HepG2 (cell line): ENCODE measurements at regions not wholly inside any gene's neighbourhood (a gene's known extent, or its start where the extent isn't known, plus 50 kb on each side); places are given as distances from the start of the nearest gene placed in this dataset.

Experiments
- GMEB2 ChIP-seq: IDR thresholded peaks from 2 replicates; pipeline ENCODE4 v1.6.1; 2016; ENCODE audit warnings: missing biosample characterization, missing genetic modification reagents, low read depth
- HDAC1 ChIP-seq: sonication (generic); formaldehyde crosslinking; IDR thresholded peaks from 2 replicates; pipeline ENCODE4 v1.5.1; 2020; ENCODE audit warnings: mild to moderate bottlenecking, missing genetic modification reagents
- KDM6A ChIP-seq: IDR thresholded peaks from 2 replicates; pipeline ENCODE4 v1.6.1; 2016; ENCODE audit warnings: low read depth
- MEF2D ChIP-seq: sonication (generic); formaldehyde crosslinking; IDR thresholded peaks from 2 replicates; pipeline ENCODE4 v1.5.1; 2020; ENCODE audit warnings: mild to moderate bottlenecking, missing genetic modification reagents
- MEIS1 ChIP-seq: sonication (generic); formaldehyde crosslinking; IDR thresholded peaks from 2 replicates; pipeline ENCODE4 v1.9.0; 2021; ENCODE audit warnings: mild to moderate bottlenecking, missing genetic modification reagents, moderate library complexity, borderline replicate concordance
- RFXANK ChIP-seq: IDR thresholded peaks from 2 replicates; pipeline ENCODE4 v1.6.1; 2016
- ZFAT ChIP-seq: sonication (generic); formaldehyde crosslinking; conservative IDR thresholded peaks from 2 replicates; pipeline ENCODE4 v1.8.1; 2023; ENCODE audit warnings: missing genetic modification reagents, inconsistent platforms
- ZIK1 ChIP-seq: sonication (generic); formaldehyde crosslinking; IDR thresholded peaks from 2 replicates; pipeline ENCODE4 v1.5.0; 2020; ENCODE audit warnings: mild to moderate bottlenecking, low read depth, missing genetic modification reagents, borderline replicate concordance
- ZNF616 ChIP-seq: sonication (generic); formaldehyde crosslinking; IDR thresholded peaks from 2 replicates; pipeline ENCODE4 v1.5.0; 2020; ENCODE audit warnings: low read depth, mild to moderate bottlenecking, missing genetic modification reagents
- ZNF710 ChIP-seq: sonication (generic); formaldehyde crosslinking; IDR thresholded peaks from 2 replicates; pipeline ENCODE4 v1.5.0; 2020; ENCODE audit warnings: mild to moderate bottlenecking, missing genetic modification reagents, borderline replicate concordance
- ZNF780A ChIP-seq: sonication (generic); formaldehyde crosslinking; IDR thresholded peaks from 2 replicates; pipeline ENCODE4 v1.8.0; 2022; ENCODE audit warnings: mild to moderate bottlenecking, missing genetic modification reagents, moderate library complexity
- TF ChIP-seq, protein P1 (sequence below): sonication (generic); formaldehyde crosslinking; IDR thresholded peaks from 2 replicates; pipeline ENCODE4 v1.5.1; 2020; ENCODE audit warnings: mild to moderate bottlenecking, missing genetic modification reagents, moderate library complexity
- TF ChIP-seq, protein P2 (sequence below): sonication (generic); formaldehyde crosslinking; IDR thresholded peaks from 2 replicates; pipeline ENCODE4; 2020; ENCODE audit warnings: missing genetic modification reagents, mild to moderate bottlenecking, borderline replicate concordance
- TF ChIP-seq, protein P3 (sequence below): sonication (generic); formaldehyde crosslinking; IDR thresholded peaks from 2 replicates; pipeline ENCODE4 v1.4.0; 2020; ENCODE audit warnings: mild to moderate bottlenecking, low read depth, missing genetic modification reagents

DNA sequence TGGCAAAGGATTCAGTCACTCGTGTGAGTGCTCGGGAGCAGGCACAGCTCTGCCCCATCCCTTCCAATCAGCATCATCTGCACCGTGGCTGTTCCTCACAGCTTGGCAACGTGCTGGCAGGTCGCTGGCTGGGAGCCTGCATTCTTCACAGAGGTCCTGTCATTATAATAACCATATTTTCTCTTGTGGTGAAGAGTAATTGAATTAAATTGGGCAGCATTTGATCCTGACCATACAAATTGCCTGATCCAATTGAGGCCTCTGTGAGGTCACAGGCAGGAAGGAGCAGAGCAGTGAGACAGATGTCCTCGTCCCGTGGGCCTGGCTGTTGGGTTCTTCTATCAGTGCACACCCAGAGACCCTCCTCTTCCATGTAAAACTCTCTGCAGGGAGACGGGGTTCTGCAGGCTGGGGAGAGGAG is 407.8 kb downstream of the COG6 start (continued):
- TF ChIP-seq, protein P1, sequence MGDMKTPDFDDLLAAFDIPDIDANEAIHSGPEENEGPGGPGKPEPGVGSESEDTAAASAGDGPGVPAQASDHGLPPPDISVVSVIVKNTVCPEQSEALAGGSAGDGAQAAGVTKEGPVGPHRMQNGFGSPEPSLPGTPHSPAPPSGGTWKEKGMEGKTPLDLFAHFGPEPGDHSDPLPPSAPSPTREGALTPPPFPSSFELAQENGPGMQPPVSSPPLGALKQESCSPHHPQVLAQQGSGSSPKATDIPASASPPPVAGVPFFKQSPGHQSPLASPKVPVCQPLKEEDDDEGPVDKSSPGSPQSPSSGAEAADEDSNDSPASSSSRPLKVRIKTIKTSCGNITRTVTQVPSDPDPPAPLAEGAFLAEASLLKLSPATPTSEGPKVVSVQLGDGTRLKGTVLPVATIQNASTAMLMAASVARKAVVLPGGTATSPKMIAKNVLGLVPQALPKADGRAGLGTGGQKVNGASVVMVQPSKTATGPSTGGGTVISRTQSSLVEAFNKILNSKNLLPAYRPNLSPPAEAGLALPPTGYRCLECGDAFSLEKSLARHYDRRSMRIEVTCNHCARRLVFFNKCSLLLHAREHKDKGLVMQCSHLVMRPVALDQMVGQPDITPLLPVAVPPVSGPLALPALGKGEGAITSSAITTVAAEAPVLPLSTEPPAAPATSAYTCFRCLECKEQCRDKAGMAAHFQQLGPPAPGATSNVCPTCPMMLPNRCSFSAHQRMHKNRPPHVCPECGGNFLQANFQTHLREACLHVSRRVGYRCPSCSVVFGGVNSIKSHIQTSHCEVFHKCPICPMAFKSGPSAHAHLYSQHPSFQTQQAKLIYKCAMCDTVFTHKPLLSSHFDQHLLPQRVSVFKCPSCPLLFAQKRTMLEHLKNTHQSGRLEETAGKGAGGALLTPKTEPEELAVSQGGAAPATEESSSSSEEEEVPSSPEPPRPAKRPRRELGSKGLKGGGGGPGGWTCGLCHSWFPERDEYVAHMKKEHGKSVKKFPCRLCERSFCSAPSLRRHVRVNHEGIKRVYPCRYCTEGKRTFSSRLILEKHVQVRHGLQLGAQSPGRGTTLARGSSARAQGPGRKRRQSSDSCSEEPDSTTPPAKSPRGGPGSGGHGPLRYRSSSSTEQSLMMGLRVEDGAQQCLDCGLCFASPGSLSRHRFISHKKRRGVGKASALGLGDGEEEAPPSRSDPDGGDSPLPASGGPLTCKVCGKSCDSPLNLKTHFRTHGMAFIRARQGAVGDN (CRISPR knock-in tag), result peak; percentile 46
- 0 out of 2 replicates have a peak, but pooled peaks have one; percentile 55 for TF ChIP-seq ZIK1 (CRISPR knock-in tag)
- TF ChIP-seq RFXANK, result no peak
- TF ChIP-seq, protein P2, sequence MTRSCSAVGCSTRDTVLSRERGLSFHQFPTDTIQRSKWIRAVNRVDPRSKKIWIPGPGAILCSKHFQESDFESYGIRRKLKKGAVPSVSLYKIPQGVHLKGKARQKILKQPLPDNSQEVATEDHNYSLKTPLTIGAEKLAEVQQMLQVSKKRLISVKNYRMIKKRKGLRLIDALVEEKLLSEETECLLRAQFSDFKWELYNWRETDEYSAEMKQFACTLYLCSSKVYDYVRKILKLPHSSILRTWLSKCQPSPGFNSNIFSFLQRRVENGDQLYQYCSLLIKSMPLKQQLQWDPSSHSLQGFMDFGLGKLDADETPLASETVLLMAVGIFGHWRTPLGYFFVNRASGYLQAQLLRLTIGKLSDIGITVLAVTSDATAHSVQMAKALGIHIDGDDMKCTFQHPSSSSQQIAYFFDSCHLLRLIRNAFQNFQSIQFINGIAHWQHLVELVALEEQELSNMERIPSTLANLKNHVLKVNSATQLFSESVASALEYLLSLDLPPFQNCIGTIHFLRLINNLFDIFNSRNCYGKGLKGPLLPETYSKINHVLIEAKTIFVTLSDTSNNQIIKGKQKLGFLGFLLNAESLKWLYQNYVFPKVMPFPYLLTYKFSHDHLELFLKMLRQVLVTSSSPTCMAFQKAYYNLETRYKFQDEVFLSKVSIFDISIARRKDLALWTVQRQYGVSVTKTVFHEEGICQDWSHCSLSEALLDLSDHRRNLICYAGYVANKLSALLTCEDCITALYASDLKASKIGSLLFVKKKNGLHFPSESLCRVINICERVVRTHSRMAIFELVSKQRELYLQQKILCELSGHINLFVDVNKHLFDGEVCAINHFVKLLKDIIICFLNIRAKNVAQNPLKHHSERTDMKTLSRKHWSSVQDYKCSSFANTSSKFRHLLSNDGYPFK (CRISPR knock-in tag), result no peak
- TF ChIP-seq KDM6A (CRISPR knock-in tag), result no peak
- TF ChIP-seq ZFAT (CRISPR knock-in tag), result no peak
- TF ChIP-seq GMEB2 (CRISPR knock-in tag), result no peak
- TF ChIP-seq ZNF710 (CRISPR knock-in tag), result 0 out of 2 replicates have a peak, but pooled peaks have one; percentile 39
- TF ChIP-seq, protein P3, sequence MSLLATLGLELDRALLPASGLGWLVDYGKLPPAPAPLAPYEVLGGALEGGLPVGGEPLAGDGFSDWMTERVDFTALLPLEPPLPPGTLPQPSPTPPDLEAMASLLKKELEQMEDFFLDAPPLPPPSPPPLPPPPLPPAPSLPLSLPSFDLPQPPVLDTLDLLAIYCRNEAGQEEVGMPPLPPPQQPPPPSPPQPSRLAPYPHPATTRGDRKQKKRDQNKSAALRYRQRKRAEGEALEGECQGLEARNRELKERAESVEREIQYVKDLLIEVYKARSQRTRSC (CRISPR knock-in tag), result no peak
- 0 out of 2 replicates have a peak, but pooled peaks have one; percentile 35 for TF ChIP-seq HDAC1 (CRISPR knock-in tag)
- 0 out of 2 replicates have a peak, but pooled peaks have one; percentile 23 for TF ChIP-seq MEIS1 (CRISPR knock-in tag)
- TF ChIP-seq MEF2D (CRISPR knock-in tag), result no peak
- TF ChIP-seq ZNF780A, result no peak
- TF ChIP-seq ZNF616 (CRISPR knock-in tag), result 0 out of 2 replicates have a peak, but pooled peaks have one; percentile 31
